ACC112 (cell line): ENCODE measurements at regions not wholly inside any gene's neighbourhood (a gene's known extent, or its start where the extent isn't known, plus 50 kb on each side); places are given as distances from the start of the nearest gene placed in this dataset.

Experiments
- H2AFZ ChIP-seq: fragments of 200-600 bp; sonication (generic); one replicate; pipeline ENCODE4 v1.6.0; 2017; ENCODE audit warnings: antibody characterized with exemption, low read length; ENCODE audit not compliant: unreplicated experiment
- H3K27ac ChIP-seq: fragments of 200-600 bp; sonication (generic); 2 replicates; pipeline ENCODE4 v1.5.1; 2014; ENCODE audit warnings: low read depth, mild to moderate bottlenecking, antibody characterized with exemption, low read length, moderate library complexity
- H3K27me3 ChIP-seq: fragments of 200-600 bp; sonication (generic); 2 replicates; pipeline ENCODE4 v1.6.1; 2014; ENCODE audit warnings: mild to moderate bottlenecking, antibody characterized with exemption, low read length, moderate library complexity, mixed read lengths; ENCODE audit not compliant: insufficient read depth
- H3K36me3 ChIP-seq: fragments of 200-600 bp; sonication (generic); 2 replicates; pipeline ENCODE4 v1.6.1; 2016; ENCODE audit warnings: mild to moderate bottlenecking, antibody characterized with exemption, low read length, moderate library complexity, mixed read lengths; ENCODE audit not compliant: insufficient read depth
- H3K4me1 ChIP-seq: fragments of 200-600 bp; sonication (generic); one replicate; pipeline ENCODE4 v1.6.1; 2016; ENCODE audit warnings: low read length, mixed read lengths; ENCODE audit not compliant: insufficient read depth, unreplicated experiment, control insufficient read depth
- H3K4me3 ChIP-seq: fragments of 200-600 bp; sonication (generic); 2 replicates; pipeline ENCODE4 v1.5.1; 2014; ENCODE audit warnings: mild to moderate bottlenecking, low read depth, low read length
- H3K79me2 ChIP-seq: fragments of 200-600 bp; sonication (generic); one replicate; pipeline ENCODE4 v1.6.0; 2016; ENCODE audit warnings: low read length; ENCODE audit not compliant: control insufficient read depth, unreplicated experiment, insufficient read depth

DNA sequence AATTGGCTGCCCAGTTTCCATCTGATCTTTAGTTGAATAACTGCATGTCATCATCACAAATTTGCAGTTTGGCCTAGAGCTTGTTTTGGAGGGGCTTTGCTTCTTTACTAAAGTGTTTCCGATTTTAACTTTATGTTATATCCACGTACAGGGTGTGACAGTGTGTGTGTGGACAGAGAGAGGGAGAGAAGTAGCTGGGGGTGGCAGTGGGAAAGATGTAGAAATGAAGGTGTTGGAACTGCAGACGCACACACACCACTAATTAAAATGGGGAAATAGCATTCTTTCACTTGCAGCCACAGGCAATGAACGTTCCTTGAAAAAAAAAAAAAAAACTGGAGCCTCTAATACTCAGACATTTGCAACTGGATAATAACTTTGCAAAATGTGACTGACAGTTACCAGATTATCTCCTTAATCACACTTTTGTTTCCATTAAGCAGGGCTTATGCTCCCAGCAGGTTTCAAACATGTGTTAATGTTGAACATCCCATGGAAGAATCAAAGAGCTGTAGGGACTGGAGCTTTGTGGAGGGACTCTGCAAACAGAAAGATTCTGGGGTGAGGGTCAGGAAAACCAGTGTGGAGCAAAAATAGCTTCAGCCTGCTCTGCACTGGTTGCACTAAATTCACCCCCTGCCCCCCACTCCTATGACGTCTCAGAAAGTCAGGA lies 238.1 kb upstream of the TENM4 start:
- H3K36me3 ChIP-seq: no peaks in the 10 kb centered on the region
- no peak overlapping the region for H3K4me3 ChIP-seq
- no peak overlapping the region for H3K27ac ChIP-seq
- H3K27me3 ChIP-seq: no peaks in the 10 kb centered on the region
- no peaks in the 10 kb centered on the region for H3K4me1 ChIP-seq
- no peaks in the 10 kb centered on the region for H3K79me2 ChIP-seq
- H2AFZ ChIP-seq: no peak overlapping the region

DNA sequence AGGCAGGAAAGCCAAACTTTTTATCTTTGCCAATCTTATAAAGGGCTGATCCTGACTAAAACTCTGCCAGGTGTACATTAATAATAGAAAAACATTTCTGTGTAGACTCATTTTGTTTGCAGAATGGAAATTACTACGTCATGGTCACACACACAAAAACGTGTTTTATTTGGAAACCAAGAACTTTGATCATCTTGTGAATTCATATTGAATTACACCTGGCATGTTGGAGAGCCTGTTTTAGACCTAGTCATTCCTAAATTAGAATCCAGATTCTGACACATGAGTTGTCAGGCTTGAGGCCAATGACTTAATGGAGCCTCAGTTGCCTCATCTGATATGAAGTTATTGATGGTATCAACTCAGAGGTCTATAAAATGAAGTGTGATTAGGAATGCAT lies 235.6 kb upstream of the TENM4 start:
- H3K79me2 ChIP-seq: no peaks in the 10 kb centered on the region

DNA sequence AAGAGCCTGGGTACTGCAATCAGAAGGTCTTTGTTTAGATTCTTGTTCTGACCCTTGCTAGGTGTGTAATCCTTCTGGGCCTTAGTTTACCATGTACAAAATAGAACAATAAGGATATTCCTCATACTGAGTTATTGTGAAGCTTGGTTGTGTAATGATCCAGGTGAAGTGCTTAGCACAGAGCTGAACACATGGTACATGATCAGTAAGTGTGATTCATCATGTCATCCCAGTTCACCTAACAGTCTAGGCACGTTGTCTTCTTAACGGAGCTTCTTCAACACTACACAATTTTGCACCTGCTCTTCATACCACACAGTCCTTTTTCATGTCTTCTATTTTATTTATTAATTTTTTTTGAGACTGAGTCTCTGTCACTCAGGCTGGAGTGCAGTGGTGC lies 234.3 kb upstream of the TENM4 start:
- Histone ChIP-seq H3K4me1 (no peaks in the 10 kb centered on the region), H3K27me3 (no peaks in the 10 kb centered on the region), H3K4me3 (no peak overlapping the region), H3K27ac (no peak overlapping the region), H2AFZ (no peak overlapping the region), H3K79me2 (no peaks in the 10 kb centered on the region), H3K36me3 (no peaks in the 10 kb centered on the region)

More for the DNA sequence above, 235.6 kb upstream of the TENM4 start:
- Histone ChIP-seq H3K27ac (no peak overlapping the region), H3K36me3 (no peaks in the 10 kb centered on the region), H3K27me3 (no peaks in the 10 kb centered on the region), H3K4me1 (no peaks in the 10 kb centered on the region), H3K4me3 (no peak overlapping the region), H2AFZ (no peak overlapping the region)

DNA sequence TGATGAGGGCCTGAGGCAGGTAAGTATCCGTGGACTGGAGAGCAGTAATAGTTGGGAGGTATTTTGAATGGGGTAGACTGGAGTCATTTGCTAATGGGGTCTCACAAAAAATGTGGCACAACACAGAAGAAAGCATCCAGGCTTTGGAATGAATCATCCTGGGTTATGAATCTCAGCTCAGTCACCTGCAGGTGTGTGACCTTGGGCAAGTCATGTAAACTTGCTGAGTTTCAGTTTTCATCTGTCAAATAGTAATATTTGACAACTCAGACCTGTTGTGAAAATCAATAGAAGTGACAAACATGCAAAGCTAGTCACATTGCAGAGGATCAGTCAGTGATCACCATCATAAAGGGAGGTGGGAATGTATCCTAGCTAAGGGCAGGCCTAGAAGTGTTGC lies 232.0 kb upstream of the TENM4 start:
- Histone ChIP-seq H3K36me3 (no peaks in the 10 kb centered on the region), H3K27ac (no peak overlapping the region)

DNA sequence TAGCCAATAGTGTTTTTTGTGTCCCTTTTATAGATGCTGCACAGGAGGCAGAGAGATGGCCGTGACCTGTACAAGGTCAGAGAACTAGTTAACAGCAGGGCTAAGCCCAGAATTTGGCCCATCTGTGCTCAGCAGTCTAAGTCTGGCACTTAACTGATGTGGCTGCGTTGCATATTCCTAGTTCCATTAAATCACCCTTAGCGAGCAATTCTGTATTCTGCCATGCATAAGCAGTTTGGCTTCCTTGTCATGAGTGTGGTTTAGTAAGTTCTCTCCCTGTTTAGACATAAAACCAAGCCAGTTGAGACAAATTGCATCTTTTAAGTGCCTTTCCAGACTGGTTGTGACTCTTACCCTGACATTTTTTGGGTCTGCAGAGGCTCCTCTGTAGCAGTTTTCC lies 230.6 kb upstream of the TENM4 start:
- no peak overlapping the region for H2AFZ ChIP-seq

More for the DNA sequence above, 232.0 kb upstream of the TENM4 start:
- Histone ChIP-seq H3K27me3 (no peaks in the 10 kb centered on the region), H3K79me2 (no peaks in the 10 kb centered on the region), H3K4me3 (no peak overlapping the region), H3K4me1 (no peaks in the 10 kb centered on the region), H2AFZ (no peak overlapping the region)

DNA sequence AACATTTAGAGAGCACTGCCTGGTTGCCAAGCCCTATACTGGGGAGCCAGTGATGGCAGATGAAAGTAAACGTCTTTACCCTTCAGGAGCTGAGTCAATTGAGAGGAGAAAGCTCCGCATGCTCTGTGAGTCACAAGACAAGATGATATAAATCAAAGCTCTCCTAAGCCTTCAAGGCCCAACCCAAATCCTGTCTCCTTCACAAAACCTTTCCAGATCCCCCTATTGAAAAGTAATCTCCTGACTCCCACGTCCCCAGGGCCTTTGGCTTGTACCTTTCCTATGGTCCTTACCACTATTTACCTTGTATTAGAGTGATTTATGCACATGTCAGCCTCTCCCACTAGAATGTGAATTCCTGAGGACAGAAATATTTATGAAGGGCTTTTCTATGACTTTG lies 230.1 kb upstream of the TENM4 start:
- Histone ChIP-seq H3K27ac (no peak overlapping the region), H2AFZ (no peak overlapping the region), H3K79me2 (no peaks in the 10 kb centered on the region), H3K27me3 (no peaks in the 10 kb centered on the region), H3K36me3 (no peaks in the 10 kb centered on the region), H3K4me3 (no peak overlapping the region), H3K4me1 (no peaks in the 10 kb centered on the region)

More for the DNA sequence above, 230.6 kb upstream of the TENM4 start:
- Histone ChIP-seq H3K79me2 (no peaks in the 10 kb centered on the region), H3K27ac (no peak overlapping the region), H3K36me3 (no peaks in the 10 kb centered on the region), H3K4me1 (no peaks in the 10 kb centered on the region), H3K27me3 (no peaks in the 10 kb centered on the region), H3K4me3 (no peak overlapping the region)

DNA sequence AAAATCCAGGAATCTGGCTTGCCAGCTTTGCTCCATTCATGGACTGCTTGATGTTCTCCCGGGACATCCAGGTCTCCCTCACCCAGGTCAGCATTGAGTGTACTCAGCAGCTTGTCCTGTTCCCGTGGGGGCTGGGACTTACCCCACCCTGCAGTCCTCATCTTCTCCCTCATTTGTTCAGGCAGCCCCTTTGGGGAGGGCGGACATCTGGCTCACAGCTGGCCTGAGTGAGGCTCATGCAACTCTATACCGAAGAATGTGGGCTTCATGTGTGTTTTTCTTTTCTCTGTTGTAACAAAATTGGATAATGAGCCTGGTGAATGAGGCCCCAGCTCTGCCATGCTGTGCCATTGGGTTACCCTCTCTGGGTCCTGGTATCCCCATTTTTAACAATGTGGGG lies 227.7 kb upstream of the TENM4 start:
- Histone ChIP-seq H3K4me1 (no peaks in the 10 kb centered on the region), H2AFZ (no peak overlapping the region), H3K27ac (no peak overlapping the region), H3K4me3 (no peak overlapping the region), H3K27me3 (no peaks in the 10 kb centered on the region), H3K79me2 (no peaks in the 10 kb centered on the region), H3K36me3 (no peaks in the 10 kb centered on the region)

DNA sequence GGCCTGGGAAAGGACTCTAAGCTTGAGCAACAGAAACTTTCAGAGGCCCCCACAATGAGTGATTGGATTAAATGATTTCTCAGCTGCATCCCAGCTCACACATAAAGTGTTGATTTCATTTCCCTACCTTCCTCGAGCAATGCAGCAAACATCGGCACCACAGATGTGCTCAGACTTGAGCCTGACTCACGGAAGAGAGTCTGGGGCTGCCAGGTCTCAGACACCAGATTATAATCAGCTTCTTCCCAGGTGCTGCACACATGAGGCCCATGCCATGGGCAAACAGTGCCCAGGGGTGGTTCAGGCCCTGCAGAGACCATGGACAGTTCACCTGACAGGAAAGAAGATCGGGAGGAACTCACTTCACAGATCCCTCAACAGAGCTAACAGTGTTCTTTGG lies 226.6 kb upstream of the TENM4 start:
- Histone ChIP-seq H3K4me3 (no peak overlapping the region), H3K36me3 (no peaks in the 10 kb centered on the region), H3K4me1 (no peaks in the 10 kb centered on the region), H3K27me3 (no peaks in the 10 kb centered on the region), H3K27ac (no peak overlapping the region), H3K79me2 (no peaks in the 10 kb centered on the region), H2AFZ (no peak overlapping the region)

DNA sequence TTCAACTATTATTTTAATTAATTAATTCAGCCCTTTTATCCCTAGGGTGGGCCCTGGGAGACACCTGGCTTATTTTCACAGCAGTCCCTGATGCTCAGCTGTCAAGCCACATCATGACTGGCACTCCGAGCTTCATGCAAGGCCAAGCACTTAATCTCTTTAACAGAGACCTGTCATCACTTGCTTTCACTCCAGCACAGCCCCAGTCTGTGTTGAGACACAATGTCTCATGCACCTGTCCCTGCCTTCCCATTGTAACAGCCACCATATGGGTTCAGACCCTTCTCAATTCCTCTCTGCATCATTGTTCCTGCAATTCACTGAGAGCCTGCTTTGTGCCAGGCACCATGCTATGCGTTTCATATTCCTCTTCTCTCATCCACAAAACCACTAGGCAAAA lies 222.2 kb upstream of the TENM4 start:
- Histone ChIP-seq H3K36me3 (no peaks in the 10 kb centered on the region), H3K4me3 (no peak overlapping the region), H2AFZ (no peak overlapping the region), H3K4me1 (no peaks in the 10 kb centered on the region), H3K79me2 (no peaks in the 10 kb centered on the region), H3K27me3 (no peaks in the 10 kb centered on the region), H3K27ac (no peak overlapping the region)

DNA sequence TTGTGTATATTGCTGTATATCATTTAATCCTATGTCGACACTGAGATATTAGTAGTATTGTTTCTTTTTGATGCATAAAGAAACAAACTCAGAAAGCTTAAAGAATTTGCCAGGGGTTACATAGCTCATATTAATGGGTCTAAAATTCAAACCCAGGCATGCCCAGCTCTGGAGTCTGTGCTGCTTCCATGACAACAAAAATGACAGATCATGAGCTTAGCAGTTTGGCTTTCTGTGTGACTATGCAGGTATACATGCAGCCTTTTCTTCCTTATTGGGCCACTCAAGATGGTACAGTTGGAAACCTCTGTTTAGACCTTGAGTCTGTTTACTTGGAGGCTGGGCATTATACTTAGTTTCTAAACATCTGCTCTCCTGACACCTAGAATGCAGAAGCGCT lies 220.5 kb upstream of the TENM4 start:
- H3K27ac ChIP-seq: no peak overlapping the region
- H3K4me3 ChIP-seq: no peak overlapping the region
- H3K27me3 ChIP-seq: no peaks in the 10 kb centered on the region
- H3K36me3 ChIP-seq: no peaks in the 10 kb centered on the region
- H3K4me1 ChIP-seq: no peaks in the 10 kb centered on the region
- no peak overlapping the region for H2AFZ ChIP-seq
- no peaks in the 10 kb centered on the region for H3K79me2 ChIP-seq

DNA sequence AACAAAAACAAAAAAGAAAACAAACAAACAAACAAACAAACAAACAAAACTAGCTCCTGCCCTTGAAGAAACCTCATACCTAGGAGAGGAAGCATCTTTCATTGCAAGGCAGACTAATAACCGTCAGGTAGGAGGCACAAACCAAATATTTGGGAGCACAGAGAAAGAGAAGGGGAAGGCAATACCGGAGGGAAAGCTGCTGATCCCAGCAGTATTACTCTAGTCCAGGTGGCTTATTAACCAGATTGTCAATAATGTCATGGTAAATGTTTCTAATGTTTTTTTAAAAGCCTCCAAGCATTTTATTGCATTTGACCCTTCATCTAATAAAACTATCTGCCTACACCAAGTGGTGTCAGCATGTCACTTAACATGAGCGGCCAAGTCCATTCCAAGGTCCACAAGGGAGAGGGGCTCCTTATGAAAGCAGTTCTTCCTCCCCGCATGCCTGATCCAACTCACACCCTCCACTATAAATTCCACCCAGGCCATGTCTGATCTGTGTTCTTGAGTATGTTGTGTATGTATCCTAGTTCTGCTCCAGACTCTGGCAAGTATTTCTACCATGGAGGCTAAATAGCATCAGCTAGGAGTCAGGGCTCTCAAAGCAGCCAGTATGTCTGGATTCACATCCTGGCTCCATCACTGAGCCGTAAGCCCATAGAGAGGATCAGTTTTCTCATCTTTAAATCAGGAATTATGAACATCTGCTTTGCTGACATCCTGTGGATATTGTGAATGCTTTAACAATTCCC lies 208.1 kb upstream of the TENM4 start:
- Histone ChIP-seq H3K36me3 (no peaks in the 10 kb centered on the region), H3K79me2 (no peaks in the 10 kb centered on the region), H3K4me1 (no peaks in the 10 kb centered on the region), H3K4me3 (no peak overlapping the region), H2AFZ (no peak overlapping the region), H3K27me3 (no peaks in the 10 kb centered on the region), H3K27ac (no peak overlapping the region)
